GM18870 (cell line): ENCODE measurements at regions not wholly inside any gene's neighbourhood (a gene's known extent, or its start where the extent isn't known, plus 50 kb on each side); places are given as distances from the start of the nearest gene placed in this dataset.
"Not testable (repeated sequence)": the region's sequence is repeated elsewhere in the genome, so short reads cannot be mapped to it uniquely, and the experiment has no call there.

ENCODE experiments used
- ATAC-seq: cut with Tn5 transposase; IDR thresholded peaks from one replicate; pipeline ENCODE4 v1.9.1; 2021; ENCODE audit warnings: moderate library complexity; ENCODE audit not compliant: unreplicated experiment

DNA sequence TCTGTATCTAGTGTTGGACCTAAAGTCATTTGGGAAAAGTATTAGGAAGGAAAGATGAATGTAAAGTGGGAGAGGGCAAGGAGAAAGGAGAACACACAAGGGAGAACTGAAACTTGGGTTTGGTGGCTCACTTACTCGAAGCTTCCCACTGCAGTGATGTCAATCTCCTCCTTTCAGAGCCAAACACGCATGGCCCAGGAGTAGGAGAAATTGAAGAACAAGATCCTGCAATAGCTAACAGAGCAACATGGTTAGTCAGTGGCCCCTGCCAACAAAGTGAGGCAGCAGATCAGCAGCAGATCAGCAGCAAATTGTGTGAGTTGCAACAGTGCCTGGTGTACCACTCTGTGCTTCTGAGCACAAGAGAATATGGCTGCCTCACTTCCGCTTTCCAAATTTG, 366.4 kb downstream of the PSAT1 start:
- ATAC-seq = no peak

DNA sequence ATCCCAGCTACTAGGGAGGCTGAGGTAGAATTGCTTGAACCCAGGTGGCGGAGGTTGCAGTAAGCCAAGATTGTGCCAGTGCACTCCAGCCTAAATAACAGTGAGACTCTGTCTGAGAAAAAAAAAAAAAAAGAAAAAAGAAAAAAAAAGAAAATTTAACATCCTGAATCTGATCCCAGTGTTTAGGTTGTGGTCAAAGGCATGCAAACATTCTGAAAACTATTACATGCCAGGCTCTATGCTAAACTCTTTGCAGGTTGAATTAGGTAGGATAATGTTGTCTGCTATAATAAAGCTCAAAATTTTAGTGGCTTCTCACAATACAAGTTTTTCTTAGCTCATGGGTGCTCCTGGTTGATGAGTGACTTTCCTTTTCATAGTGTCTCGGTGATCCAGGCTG, 367.4 kb downstream of the PSAT1 start:
- no peak for ATAC-seq

DNA sequence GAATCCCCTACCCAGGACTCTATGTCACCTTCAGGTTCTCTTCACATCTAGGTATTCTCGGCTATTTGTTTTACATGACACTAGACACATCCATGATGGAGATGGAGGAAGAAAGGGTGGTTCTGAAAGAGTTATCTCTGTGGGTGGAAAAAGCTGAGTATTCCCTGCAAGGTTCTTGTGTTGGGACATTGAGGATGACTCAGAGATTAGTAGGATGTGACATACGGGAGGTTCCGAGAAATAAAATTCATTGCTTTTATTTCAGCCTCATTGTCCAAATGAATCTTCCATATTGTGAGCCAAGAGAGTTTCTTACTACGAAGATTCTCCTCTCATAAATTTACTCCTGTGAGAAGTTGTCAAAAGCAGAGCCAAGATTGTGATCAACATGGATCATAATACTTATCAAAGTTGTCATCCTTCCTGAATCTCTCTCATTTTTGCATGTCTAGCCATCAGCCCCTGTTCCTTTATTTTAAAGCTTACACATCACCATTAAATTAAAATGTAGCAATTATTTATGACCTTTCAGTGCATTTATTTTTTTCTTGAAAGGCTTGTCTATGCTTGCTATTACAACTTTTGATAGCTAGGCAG, 370.0 kb downstream of the PSAT1 start:
- no peak for ATAC-seq

DNA sequence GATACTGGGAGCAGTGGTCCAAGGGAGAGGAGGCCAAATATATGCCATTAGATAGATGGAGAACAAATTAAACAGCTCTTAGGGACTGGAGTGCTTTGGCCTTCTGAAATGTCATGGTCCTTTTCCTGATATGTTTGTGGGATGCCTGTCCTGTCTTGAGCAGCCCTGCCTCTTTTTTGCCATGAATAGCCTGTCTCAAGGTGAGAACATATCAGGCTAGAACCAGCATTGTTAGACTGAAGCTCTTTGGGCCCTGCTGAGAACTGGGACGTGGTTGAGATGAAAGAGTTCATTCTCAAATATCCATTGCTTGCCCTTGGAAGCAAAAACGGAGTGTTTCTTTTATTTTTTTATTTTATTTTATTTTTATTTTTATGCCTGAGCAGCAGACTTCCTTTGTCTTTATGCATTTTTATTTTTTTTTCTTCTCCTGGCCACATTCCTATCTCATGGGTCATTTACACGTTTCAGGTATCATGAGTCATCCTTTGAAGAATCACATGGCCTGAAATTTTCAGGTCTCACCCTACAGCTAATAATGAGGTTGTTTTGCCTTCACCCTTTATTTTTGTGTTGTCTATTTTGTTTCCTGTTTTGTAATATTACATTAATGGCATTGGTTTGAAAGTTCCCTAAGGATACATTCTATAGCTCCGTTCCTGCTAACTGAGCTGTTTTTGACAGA, 371.4 kb downstream of the PSAT1 start:
- ATAC-seq = no peak

DNA sequence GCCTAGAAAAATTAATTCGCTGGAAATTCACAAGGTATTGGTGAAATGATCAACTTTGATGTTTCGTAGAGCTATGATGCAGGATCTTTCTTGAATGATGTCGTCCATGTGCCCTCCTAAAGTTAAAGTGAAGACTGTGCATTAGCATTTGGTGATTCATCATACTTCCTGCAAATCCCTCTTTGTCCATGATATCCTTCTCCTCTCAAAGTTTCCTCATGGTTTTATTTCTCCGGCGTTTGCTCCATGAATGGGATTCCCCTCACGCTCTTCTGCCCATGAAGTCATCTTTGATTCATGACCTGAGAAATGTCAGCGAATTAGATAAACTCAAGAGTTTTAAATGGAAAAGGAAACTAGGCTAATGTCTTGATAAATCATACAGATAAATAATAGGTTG, 372.7 kb downstream of the PSAT1 start:
- ATAC-seq = no peak

DNA sequence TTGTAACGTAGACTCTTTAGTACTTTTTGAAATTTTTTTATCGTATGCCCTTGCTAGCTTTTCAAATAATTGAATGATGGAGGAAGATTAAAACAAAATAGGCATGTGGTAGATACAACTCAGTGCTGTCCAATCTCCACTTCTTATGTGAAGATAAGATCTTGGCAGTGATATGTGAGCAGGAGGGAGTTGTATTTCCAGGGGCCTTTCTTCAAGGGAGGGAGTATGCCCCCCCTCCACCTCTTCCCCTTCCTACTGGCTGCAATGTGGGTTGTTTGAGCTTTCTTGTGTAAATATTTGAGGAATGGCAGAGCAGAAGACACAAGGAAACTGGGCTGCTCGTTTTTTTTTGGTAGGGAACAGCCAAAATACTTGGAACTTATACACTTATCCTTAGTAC, 374.9 kb downstream of the PSAT1 start:
- no peak for ATAC-seq

DNA sequence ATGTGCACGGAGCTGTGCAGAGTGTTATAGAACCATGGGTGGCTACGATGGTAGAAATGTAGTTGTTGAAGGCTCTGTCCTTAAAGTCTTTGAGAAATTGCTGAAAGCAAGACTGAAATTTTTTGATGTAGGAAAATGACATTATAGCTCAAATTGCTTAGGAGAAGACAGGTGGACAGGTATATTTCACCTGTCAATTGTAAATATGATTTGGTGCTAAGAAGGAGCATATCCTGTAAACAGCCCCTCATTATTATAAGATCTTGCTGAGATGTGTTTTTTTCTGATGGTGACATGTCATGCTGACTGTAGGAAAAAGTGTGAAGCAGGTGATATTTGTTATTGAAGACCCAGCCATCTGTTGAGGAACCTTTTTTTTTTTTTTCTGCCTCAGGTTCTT, 377.9 kb downstream of the PSAT1 start:
- no peak for ATAC-seq

DNA sequence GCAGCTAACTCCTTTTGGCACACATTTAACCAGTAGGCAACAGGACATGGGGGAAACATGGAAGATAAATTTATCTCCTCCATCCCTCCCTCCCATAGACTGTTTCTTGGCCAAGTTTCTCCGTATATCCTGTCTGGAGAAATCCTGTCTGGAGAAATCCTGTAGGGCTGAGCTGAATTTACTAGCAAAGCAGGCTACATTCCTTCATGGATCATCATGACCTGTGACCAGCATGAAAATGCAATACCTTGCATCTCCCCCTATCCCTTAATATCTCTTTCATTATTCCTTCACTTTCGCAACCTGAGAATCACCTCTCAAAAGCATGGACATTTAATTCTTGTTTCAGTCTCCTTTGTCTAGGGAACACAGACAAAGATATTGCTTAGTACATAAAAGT, 379.1 kb downstream of the PSAT1 start:
- no peak for ATAC-seq

DNA sequence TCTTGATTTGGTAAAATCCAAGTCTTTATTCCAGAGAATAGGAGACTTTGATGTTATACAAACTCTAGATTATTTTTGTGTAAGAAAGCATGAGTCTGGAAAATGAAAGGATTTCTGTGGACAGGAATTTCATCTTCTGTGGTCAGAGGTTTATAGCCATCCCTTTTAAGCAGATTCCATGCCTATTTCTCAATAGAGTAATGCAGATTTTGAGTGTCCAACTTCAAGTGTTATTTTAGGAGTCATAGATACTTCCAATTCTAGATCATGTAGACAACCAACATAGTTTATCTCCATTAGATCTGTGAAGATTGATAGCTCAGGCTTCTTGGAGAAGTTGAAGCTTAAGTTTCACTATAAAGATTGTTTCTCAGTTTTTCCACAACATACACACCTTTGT, 379.7 kb downstream of the PSAT1 start:
- no peak for ATAC-seq

DNA sequence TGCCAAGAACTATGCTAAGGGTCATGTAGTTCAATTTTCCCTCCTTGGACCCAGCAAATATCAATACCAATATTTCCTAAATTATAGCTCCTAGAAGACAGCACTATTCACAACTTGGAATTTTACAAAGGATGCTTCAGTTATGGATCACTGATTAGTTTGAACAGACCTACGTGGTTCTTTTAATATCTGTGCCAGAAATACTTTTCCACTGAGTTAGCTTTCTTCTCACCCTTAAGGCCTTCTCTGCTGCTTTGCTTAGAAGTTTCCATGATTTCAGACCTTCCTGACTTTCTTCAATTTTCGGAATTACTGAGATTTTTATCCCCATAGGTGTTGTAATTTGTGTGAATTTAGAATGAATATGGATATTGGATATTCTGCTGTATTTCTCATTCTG, 380.4 kb downstream of the PSAT1 start:
- no peak for ATAC-seq

DNA sequence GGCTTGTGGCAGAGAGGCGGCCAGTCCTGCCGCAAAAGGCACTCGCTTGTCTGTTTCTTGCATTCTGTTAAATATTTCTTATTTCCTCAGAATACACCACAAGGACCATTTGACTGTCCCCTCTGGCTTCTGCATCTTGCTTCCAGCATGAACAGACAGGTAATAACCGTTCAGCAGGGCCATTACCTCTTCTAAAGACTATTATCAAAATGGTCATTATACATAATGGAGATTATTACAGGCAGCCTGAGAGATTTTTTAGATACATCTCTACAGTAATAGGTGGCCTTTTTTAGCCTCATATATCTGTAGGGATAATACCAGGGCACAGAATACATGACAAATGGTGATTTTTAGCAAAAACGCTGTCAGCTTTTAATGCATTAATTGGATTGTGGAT, 382.0 kb downstream of the PSAT1 start:
- no peak for ATAC-seq

DNA sequence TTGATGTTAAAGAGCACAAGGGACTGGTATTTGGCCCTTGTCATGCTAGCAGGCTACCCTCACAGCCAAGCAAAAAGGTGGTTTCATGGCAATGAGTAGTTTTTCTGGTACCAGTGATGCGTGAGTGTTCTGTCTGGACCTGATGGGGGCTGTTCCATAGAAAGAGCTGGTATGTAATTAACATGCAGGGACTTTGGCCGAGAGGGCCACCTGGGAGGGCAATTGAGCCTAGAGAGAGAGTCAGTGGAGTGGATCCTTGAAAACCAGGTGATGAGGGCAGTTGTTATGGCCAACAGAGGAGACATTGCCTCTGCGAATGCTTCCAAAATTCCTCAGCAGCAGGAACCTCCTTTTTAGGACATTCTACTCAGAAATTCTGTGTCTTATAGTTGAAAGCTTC, 383.3 kb downstream of the PSAT1 start:
- no peak for ATAC-seq

DNA sequence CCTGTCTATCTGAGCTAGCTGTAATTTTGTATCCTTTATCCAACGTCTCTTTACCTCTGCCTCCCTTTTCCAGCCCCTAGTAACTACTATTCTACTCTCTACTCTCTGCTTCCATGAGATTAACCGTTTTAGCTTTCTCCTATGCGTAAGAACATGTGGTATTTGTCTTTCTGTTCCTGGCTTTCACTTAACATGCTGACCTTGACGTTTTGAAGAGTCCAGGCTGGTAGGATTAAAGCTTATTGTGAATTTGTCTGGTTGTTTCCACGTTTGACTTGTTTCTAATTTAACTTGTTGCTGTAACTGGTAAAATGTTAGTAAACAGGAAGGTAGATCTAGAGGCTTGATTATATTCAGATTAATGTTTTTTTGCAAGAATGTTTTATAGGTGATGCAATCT, 385.3 kb downstream of the PSAT1 start:
- ATAC-seq = no peak

DNA sequence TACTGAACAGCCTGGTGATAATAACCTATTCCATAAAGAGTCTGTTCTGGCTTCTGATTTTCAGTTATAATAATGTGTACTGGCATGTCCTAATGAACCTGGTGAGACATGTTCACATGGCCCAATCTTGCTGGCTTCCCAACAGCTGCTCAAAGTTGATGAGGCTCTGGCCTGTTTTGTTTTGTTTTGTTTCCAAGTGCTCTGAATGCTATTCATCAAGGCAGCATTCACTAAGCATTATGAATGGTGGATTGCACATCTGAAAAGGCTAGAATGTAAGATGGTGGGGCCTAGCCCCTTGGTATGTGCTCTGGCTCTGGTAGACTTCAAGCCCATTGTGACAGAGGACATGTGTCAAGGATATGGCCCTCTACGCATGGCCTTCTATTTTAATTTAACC, 388.5 kb downstream of the PSAT1 start:
- ATAC-seq = no peak

DNA sequence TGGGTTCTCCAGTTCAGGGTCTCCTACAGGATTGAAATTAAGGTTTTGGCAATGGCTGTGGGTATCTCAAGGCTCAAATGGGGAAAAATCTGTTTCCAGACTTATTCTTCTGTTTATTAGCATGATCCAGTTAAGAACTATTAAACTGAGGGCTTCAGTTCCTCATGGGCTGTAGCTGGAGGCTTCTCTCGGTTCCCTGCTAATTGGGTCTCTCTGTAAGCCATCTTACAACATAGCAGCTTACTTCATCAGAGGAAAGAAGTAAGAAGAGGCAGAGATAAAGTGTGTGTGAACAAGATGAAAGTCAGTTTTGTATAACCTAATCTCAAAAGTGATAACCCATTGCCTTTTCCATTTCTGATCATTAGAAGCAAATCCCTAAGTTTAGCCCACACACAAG, 391.9 kb downstream of the PSAT1 start:
- ATAC-seq = no peak

DNA sequence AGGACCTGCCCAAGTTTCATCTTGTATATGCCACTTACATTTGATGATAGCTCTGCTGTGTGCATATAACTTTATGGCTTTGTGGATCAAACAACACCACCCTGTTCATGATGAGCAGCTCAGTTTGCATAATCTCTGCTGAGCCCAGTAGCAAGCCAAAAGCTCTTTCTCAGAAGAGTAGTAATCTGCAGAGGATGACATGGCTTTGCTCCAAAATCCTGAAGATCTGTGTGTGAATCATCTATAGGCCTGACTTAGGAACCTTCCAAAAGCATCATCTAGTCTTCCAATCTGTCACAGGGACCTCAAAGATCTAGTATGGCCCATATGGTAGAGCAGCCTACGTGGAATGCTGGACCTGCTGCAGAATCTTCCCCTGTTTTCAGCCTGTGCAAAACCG, 394.6 kb downstream of the PSAT1 start:
- ATAC-seq = no peak

DNA sequence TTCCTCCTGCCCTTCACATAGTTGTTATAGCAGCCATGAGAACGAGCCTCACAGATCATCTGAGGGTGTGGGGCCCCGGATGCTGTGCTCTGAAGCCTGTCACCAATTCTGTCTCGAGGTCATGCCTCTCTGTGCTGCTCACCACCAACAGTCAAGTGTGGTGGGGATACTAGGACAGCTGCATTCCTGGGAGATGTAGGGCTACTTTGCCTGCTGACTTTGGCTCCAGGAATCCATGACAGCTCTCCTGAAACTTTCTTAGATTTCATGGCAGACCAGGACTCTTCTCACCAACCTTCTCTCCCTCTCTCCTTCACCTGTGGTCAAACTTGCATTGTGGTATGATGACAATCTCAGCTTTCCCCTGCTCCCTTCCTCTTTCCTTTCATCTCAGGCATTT, 395.9 kb downstream of the PSAT1 start:
- no peak for ATAC-seq

DNA sequence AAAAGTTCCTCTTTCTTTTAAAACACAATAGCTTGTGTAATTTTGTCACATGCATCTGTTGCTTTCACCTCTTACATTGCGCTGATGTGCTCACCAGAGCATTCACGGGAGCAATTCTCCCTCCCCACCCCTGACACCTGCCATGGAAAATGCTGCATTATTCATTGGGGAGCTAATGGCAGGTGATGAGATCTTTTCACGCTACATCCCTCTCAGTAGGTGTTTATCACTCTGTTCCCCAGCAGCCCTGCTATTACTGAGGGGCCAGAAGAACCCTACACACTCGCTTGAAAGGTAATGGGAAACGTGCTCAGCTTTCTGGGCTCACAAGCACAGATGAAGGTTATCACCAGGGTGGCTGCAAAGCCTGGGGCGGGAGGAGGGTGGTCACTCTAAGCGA, 398.0 kb downstream of the PSAT1 start:
- ATAC-seq = no peak

DNA sequence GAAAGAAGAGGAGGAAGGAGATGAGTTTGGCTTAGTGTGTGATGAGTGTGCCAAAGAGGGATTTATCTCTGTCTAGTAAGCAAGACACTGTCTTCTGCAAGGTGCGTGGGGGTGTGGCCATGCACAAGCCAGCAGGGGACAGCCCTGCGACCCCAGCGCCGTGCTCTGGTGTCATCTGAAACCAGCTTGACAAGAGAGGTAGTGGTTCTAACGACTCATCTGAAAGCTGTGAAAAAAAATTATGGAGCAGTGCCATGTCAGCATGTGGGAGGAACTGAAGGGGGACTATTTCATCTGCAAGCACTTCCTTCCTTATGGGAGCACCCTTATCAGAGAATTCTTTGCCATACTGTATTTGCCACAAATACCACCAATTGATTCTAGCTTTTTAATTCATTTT, 398.6 kb downstream of the PSAT1 start:
- ATAC-seq = no peak

DNA sequence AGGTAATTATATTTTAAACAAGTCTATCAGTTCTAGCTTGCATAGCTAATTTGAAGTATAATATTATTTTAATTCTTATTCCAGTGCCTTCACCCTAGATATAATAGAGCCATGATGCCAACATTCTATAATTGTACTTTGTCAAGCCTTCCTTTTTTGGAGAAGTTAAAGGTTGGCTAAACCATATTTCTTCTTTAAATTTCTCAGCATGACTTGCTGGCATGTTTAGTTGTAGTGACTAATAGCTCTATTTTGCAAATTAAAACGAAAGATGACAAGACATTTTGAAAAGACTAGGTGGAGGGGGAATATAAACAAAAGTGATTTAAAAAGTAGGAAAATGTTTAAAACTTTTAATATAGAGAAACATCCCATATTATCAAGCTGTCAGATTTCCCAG, 400.7 kb downstream of the PSAT1 start:
- ATAC-seq = no peak

DNA sequence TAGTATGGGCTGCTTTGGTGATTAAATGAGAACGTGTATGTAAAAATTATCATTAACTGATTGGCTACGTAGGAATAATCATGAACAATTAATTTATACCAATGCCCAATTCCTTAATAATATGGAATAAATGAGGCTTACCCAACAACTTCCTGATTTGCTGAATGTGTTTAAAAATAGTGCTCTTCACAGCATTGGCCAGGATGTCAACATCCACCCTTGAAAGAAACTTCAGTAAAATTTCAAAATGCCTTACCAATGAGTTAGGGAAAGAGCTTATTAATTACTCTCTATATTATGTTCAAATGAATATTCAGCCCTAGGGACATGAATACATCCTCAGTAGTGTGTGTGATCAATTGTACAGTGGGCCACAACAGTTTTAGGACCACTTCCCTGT, 401.4 kb downstream of the PSAT1 start:
- no peak for ATAC-seq

DNA sequence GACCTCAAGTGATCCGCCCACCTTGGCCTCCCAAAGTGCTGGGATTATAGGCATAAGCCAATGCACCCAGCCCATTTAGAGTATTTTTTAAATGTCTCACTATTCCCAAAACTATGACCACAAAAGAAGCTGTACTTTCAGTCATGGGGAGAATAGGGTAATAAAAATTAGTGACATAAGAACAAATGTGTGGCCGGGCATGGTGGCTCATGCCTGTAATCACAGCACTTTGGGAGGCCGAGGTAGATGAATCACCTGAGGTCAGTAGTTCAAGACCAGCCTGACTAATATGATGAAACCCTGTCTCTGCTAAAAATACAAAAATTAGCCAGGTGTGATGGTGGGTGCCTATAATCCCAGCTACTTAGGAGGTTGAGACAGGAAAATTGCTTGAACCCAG, 402.3 kb downstream of the PSAT1 start:
- ATAC-seq = not testable (repeated sequence)

DNA sequence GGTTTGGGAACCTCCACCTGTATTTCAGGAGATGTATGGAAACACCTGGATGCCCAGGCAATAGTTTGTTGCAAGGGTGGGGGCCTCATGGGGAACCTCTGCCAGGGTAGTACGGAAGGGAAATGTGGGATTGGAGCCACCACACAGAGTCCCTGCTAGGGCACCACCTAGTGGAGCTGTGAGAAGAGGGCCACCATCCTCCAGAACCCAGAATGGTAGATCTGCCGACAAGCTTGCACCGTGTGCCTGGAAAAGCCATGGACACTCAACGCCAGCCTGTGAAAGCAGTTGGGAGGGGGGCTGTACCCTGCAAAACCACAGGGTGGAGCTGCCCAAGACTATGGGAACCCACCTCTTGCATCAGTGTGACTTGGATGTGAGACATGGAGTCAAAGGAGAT, 407.2 kb downstream of the PSAT1 start:
- ATAC-seq = not testable (repeated sequence)
